ENCODE measurements at regions not wholly inside any gene's neighbourhood (a gene's known extent, or its start where the extent isn't known, plus 50 kb on each side); places are given as distances from the start of the nearest gene placed in this dataset.

DNA sequence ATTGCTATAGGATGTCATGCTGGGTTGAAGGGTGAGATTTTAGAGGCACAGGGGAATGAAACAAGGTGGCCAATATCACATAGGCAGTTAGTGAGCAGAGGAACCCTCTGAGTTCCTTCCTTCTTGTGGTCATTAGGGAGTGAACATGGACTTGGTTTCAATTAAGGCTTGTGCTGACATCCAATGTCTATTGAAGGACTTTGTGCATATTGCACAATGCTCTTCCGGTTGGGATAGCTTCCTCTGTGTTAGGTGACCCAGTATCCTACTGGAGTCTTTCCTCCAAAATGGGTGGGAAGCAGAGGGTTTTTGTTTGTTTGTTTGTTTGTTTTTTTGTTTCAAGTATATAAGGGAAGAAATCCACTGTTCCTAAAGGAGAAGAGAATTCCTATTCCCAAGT, 98.5 kb downstream of the HDGFL1 start:
- TF ChIP-seq POLR2A (IDR thresholded peaks at IDR 0.05): no peak
- no peak for TF ChIP-seq POLR2AphosphoS5 (IDR thresholded peaks at IDR 0.05)
- TF ChIP-seq, protein P1, sequence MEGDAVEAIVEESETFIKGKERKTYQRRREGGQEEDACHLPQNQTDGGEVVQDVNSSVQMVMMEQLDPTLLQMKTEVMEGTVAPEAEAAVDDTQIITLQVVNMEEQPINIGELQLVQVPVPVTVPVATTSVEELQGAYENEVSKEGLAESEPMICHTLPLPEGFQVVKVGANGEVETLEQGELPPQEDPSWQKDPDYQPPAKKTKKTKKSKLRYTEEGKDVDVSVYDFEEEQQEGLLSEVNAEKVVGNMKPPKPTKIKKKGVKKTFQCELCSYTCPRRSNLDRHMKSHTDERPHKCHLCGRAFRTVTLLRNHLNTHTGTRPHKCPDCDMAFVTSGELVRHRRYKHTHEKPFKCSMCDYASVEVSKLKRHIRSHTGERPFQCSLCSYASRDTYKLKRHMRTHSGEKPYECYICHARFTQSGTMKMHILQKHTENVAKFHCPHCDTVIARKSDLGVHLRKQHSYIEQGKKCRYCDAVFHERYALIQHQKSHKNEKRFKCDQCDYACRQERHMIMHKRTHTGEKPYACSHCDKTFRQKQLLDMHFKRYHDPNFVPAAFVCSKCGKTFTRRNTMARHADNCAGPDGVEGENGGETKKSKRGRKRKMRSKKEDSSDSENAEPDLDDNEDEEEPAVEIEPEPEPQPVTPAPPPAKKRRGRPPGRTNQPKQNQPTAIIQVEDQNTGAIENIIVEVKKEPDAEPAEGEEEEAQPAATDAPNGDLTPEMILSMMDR (IDR thresholded peaks at IDR 0.05 in 8 of 11, conservative IDR thresholded peaks at IDR 0.05 in 3 of 11): no peak
- WGBS, 5 donors: 33 to 75% (median 52%) methylated on average over 1 of the region's 1 CpG

DNA sequence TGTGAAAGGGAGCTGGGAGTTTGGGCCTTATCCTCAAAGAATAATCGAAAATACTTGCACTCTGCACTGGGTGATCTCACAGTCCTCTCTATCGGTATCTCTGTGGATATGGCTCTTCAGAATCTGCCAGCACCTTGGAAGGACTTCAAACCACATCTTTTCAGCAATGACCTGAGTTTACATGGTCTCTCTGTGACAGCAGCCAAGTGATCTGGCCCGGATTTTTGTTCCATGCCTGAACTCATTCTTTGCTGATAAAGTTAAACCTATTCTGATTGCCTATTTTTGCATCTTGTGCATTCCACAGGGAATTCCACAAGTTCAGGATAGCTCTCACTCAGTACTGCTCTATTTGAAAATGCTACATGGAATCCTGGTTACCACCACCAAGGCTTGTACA, 98.9 kb downstream of the HDGFL1 start:
- H3K27ac ChIP-seq: no peak overlapping the region
- TF ChIP-seq POLR2A (IDR thresholded peaks at IDR 0.05) (no peak), POLR2AphosphoS5 (IDR thresholded peaks at IDR 0.05) (no peak)
- TF ChIP-seq, protein P1 (IDR thresholded peaks at IDR 0.05 in 8 of 11, conservative IDR thresholded peaks at IDR 0.05 in 3 of 11): no peak
- no peaks in the 10 kb centered on the region for H3K27me3 ChIP-seq (replicated peaks in 1 of 7)
- H3K4me3 ChIP-seq: no peak overlapping the region
- DNase-seq: no peak
- 84 to 94% (median 87%) methylated on average over 3 of the region's 3 CpGs for WGBS, 5 donors
- no peaks in the 10 kb centered on the region for H3K36me3 ChIP-seq
- no peaks in the 10 kb centered on the region for H3K9me3 ChIP-seq
- H3K4me1 ChIP-seq: no peaks in the 10 kb centered on the region
- intact Hi-C loops (cut with DNase I; ENCODE audit: low total_unique reads): no loop called here

More for the DNA sequence above, 98.5 kb downstream of the HDGFL1 start:
- DNase-seq: no peak
- no peaks in the 10 kb centered on the region for H3K9me3 ChIP-seq
- no peak overlapping the region for H3K27ac ChIP-seq
- H3K36me3 ChIP-seq: no peaks in the 10 kb centered on the region
- no peaks in the 10 kb centered on the region for H3K27me3 ChIP-seq (replicated peaks in 1 of 7)
- no peaks in the 10 kb centered on the region for H3K4me1 ChIP-seq
- intact Hi-C loops (cut with DNase I; ENCODE audit: low total_unique reads): no loop called here
- no peak overlapping the region for H3K4me3 ChIP-seq

DNA sequence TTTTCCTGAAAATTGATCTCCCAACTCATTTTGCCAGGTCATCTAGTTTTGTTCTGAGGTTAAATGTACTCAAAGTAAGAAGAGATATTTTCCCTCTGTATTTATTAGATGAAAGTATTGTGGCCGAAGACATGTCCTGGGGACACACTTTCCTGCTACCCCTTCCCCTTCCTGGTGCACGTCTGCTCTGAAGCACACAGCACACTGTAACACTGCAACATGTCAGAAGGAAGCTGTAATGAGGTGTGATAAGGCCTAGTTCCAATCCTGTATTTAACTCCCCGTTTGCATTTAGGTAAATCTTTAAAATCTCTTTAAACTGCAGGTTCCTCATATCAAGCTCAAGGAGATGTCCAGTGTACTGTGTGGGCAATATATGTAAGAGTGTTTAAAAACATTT, 99.4 kb downstream of the HDGFL1 start:
- intact Hi-C loops (cut with DNase I; ENCODE audit: low total_unique reads): no loop called here
- DNase-seq: no peak
- H3K4me3 ChIP-seq: no peak overlapping the region
- H3K27me3 ChIP-seq (replicated peaks in 1 of 7): no peaks in the 10 kb centered on the region
- H3K9me3 ChIP-seq: no peaks in the 10 kb centered on the region
- WGBS, 5 donors: 71 to 90% (median 76%) methylated on average over 3 of the region's 3 CpGs
- no peaks in the 10 kb centered on the region for H3K36me3 ChIP-seq
- TF ChIP-seq POLR2A (IDR thresholded peaks at IDR 0.05): no peak
- TF ChIP-seq POLR2AphosphoS5 (IDR thresholded peaks at IDR 0.05): no peak
- TF ChIP-seq, protein P1 (IDR thresholded peaks at IDR 0.05 in 8 of 11, conservative IDR thresholded peaks at IDR 0.05 in 3 of 11): no peak
- no peak overlapping the region for H3K27ac ChIP-seq
- no peaks in the 10 kb centered on the region for H3K4me1 ChIP-seq

DNA sequence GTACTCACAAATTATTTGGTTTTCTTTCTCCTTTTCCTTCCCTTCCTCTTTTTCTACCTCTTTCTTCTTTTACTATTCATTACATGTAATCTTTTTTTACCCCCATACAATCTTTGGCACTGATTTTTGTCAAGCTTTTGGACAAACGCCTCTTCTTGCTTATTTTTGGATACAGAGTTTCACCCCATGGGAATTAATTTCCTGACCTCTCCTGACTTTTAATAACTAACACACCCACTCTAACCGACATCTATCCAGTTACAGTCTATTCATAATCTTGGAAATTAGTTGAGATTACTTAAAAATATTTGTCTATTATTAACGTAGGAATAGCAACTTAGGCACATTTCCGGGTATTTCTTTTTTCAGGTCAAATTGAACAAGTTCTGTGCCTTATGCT, 101.2 kb downstream of the HDGFL1 start:
- H3K36me3 ChIP-seq: no peaks in the 10 kb centered on the region
- DNase-seq: no peak
- no peak for TF ChIP-seq POLR2A (IDR thresholded peaks at IDR 0.05)
- no peak for TF ChIP-seq POLR2AphosphoS5 (IDR thresholded peaks at IDR 0.05)
- TF ChIP-seq, protein P1 (IDR thresholded peaks at IDR 0.05 in 8 of 11, conservative IDR thresholded peaks at IDR 0.05 in 3 of 11): no peak
- no peaks in the 10 kb centered on the region for H3K4me1 ChIP-seq
- intact Hi-C loops (cut with DNase I; ENCODE audit: low total_unique reads): no loop called here
- no peak overlapping the region for H3K4me3 ChIP-seq
- no peak overlapping the region for H3K27ac ChIP-seq
- H3K27me3 ChIP-seq (replicated peaks in 1 of 7): no peaks in the 10 kb centered on the region
- H3K9me3 ChIP-seq: no peaks in the 10 kb centered on the region
- 58 to 69% (median 62%) methylated on average over 4 of the region's 4 CpGs for WGBS, 5 donors
